Smooth muscle cell (in vitro differentiated cells): ENCODE measurements at regions not wholly inside any gene's neighbourhood (a gene's known extent, or its start where the extent isn't known, plus 50 kb on each side); places are given as distances from the start of the nearest gene placed in this dataset.

ENCODE experiments used
- DNase-seq: peaks from one replicate; lab custom pipeline; 2025; ENCODE audit not compliant: unreplicated experiment; lab: John Stamatoyannopoulos, UW
- H2AFZ ChIP-seq: fragments of 200-600 bp; sonication (generic); 2 replicates; pipeline ENCODE4 v1.6.0; 2016; ENCODE audit warnings: antibody characterized with exemption, low read depth, mild to moderate bottlenecking
- H3F3A ChIP-seq: fragments of 200-600 bp; sonication (generic); 2 replicates; pipeline ENCODE4 v1.6.0; 2017; ENCODE audit warnings: antibody characterized with exemption, low read depth
- H3K27ac ChIP-seq: fragments of 200-600 bp; sonication (generic); 2 replicates; pipeline ENCODE4 v1.5.1; 2016; ENCODE audit warnings: low read depth, mild to moderate bottlenecking
- H3K27me3 ChIP-seq: fragments of 200-600 bp; sonication (generic); 2 replicates; pipeline ENCODE4 v1.6.1; 2016; ENCODE audit warnings: low read depth, mild to moderate bottlenecking
- H3K36me3 ChIP-seq: fragments of 200-600 bp; sonication (generic); 2 replicates; pipeline ENCODE4 v1.5.1; 2016; ENCODE audit warnings: low read depth
- H3K4me1 ChIP-seq: fragments of 200-600 bp; sonication (generic); 2 replicates; pipeline ENCODE4 v1.5.1; 2016; ENCODE audit warnings: low read depth
- H3K4me2 ChIP-seq: fragments of 200-600 bp; sonication (generic); 2 replicates; pipeline ENCODE4 v1.6.0; 2016; ENCODE audit warnings: mild to moderate bottlenecking
- H3K4me3 ChIP-seq: fragments of 200-600 bp; sonication (generic); 2 replicates; pipeline ENCODE4 v1.5.1; 2016; ENCODE audit warnings: mild to moderate bottlenecking
- H3K79me2 ChIP-seq: fragments of 200-600 bp; sonication (generic); 2 replicates; pipeline ENCODE4 v1.6.0; 2016; ENCODE audit warnings: low read depth, mild to moderate bottlenecking
- H3K9ac ChIP-seq: fragments of 200-600 bp; sonication (generic); 2 replicates; pipeline ENCODE4 v1.6.0; 2016; ENCODE audit warnings: low read depth
- H3K9me3 ChIP-seq: fragments of 200-600 bp; sonication (generic); replicated peaks from 2 replicates; pipeline ENCODE4 v1.5.1; 2016; ENCODE audit warnings: low read depth
- H4K20me1 ChIP-seq: fragments of 200-600 bp; sonication (generic); 2 replicates; pipeline ENCODE4 v1.6.0; 2016; ENCODE audit warnings: low read depth
- WGBS: methylation state at CpG from one replicate; pipeline ENCODE4 v1.1.7; 2016; ENCODE audit warnings: low lambda C conversion rate; 5-methylcytosine and 5-hydroxymethylcytosine counted together
- TF ChIP-seq, protein P1 (sequence below): fragments of 200-600 bp; sonication (generic); IDR thresholded peaks from 2 replicates; pipeline ENCODE4 v1.5.1; 2017; ENCODE audit warnings: borderline replicate concordance, mild to moderate bottlenecking, antibody characterized with exemption; ENCODE audit not compliant: insufficient read depth, poor library complexity, severe bottlenecking

DNA sequence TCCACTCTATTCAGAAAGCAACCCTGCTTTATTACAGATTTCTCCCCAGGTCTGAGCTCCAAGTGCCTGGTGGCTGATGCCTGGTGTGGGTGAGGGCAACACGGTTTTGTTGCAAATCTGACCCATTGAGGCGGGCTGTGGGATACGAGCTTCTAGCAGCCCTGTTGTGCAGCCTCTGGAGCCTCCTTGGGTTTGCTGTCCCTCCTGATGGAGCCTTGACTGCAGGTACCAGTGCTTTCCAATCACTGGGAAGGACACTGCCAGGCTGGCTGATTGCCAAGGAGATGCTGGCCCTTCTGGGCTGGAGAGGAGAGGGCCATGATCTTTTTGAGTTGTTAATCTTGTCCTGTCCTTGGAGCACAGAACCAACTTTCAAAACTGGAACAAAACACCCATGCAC lies 151.0 kb upstream of the RGMA start:
- Histone ChIP-seq H3K4me1 (peaks cover 8% of the 10 kb centered on the region), H3K27ac (no peak overlapping the region), H4K20me1 (no peaks in the 10 kb centered on the region), H3K4me2 (no peak overlapping the region), H2AFZ (no peak overlapping the region), H3F3A (no peaks in the 10 kb centered on the region), H3K9me3 (no peaks in the 10 kb centered on the region), H3K9ac (no peak overlapping the region), H3K36me3 (no peaks in the 10 kb centered on the region), H3K4me3 (no peak overlapping the region), H3K79me2 (no peaks in the 10 kb centered on the region), H3K27me3 (peaks cover 17% of the 10 kb centered on the region)
- WGBS, result 82% methylated on average over 3 of the region's 3 CpGs
- no peak for DNase-seq
- TF ChIP-seq, protein P1, sequence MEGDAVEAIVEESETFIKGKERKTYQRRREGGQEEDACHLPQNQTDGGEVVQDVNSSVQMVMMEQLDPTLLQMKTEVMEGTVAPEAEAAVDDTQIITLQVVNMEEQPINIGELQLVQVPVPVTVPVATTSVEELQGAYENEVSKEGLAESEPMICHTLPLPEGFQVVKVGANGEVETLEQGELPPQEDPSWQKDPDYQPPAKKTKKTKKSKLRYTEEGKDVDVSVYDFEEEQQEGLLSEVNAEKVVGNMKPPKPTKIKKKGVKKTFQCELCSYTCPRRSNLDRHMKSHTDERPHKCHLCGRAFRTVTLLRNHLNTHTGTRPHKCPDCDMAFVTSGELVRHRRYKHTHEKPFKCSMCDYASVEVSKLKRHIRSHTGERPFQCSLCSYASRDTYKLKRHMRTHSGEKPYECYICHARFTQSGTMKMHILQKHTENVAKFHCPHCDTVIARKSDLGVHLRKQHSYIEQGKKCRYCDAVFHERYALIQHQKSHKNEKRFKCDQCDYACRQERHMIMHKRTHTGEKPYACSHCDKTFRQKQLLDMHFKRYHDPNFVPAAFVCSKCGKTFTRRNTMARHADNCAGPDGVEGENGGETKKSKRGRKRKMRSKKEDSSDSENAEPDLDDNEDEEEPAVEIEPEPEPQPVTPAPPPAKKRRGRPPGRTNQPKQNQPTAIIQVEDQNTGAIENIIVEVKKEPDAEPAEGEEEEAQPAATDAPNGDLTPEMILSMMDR, result no peak

DNA sequence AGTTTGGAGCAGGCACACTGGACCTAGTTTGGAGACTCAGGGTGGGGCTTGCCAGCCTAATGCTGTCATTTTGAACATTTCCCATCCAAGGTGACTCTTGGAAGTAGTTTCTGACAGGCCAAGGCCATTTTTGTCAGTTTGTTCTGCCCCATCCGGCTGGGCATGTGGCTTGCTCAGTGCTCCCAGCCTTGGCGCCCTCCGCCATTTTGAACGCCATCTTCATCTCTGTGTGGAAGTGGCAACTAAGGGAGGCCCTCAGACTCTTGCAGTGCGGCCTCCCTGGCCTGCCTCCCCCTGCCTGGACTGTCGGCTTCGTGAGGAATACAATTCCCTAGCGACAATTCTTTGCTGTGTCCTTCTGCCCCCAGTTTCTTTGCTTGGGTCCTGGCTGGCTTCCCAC lies 150.6 kb upstream of the RGMA start:
- no peak overlapping the region for H3K9ac ChIP-seq
- no peaks in the 10 kb centered on the region for H3F3A ChIP-seq
- H3K36me3 ChIP-seq, result no peaks in the 10 kb centered on the region
- no peak overlapping the region for H3K27ac ChIP-seq
- H3K27me3 ChIP-seq, result peaks cover 17% of the 10 kb centered on the region
- H3K79me2 ChIP-seq, result no peaks in the 10 kb centered on the region
- H2AFZ ChIP-seq, result no peak overlapping the region
- H3K4me1 ChIP-seq, result peaks cover 8% of the 10 kb centered on the region
- H3K4me2 ChIP-seq, result no peak overlapping the region
- WGBS, result 97% methylated on average over 8 of the region's 8 CpGs
- H3K9me3 ChIP-seq, result no peaks in the 10 kb centered on the region
- TF ChIP-seq, protein P1, result no peak
- no peak overlapping the region for H3K4me3 ChIP-seq
- no peak for DNase-seq
- H4K20me1 ChIP-seq, result no peaks in the 10 kb centered on the region

DNA sequence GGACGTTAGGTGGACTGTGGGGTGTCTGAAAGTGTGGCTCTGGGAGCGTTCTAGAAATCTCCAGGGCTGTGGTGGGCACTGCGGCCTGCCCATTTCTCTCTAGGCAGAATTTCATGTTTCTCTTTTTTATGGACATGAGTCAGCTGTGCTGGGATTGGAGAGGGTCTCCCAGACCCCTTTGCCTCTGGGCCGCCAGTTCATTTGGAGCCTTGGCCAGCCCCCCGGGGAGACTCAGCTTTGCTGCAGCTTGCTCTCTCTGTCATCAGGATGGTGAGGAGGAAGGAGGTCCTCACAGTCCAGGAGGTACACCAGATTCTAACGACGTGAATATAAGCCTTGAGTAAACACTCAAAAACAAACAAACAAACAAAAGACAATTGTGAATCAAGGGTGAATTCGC lies 149.6 kb upstream of the RGMA start:
- no peak overlapping the region for H3K27ac ChIP-seq
- peaks cover 17% of the 10 kb centered on the region for H3K27me3 ChIP-seq
- TF ChIP-seq, protein P1, result no peak
- no peaks in the 10 kb centered on the region for H3K79me2 ChIP-seq
- no peaks in the 10 kb centered on the region for H3F3A ChIP-seq
- no peak for DNase-seq
- H3K4me1 ChIP-seq, result peaks cover 8% of the 10 kb centered on the region
- H3K4me2 ChIP-seq, result no peak overlapping the region
- H3K9me3 ChIP-seq, result no peaks in the 10 kb centered on the region
- H3K9ac ChIP-seq, result no peak overlapping the region
- 83% methylated on average over 8 of the region's 8 CpGs for WGBS
- no peak overlapping the region for H2AFZ ChIP-seq
- H3K4me3 ChIP-seq, result no peak overlapping the region
- H4K20me1 ChIP-seq, result no peaks in the 10 kb centered on the region
- no peaks in the 10 kb centered on the region for H3K36me3 ChIP-seq

DNA sequence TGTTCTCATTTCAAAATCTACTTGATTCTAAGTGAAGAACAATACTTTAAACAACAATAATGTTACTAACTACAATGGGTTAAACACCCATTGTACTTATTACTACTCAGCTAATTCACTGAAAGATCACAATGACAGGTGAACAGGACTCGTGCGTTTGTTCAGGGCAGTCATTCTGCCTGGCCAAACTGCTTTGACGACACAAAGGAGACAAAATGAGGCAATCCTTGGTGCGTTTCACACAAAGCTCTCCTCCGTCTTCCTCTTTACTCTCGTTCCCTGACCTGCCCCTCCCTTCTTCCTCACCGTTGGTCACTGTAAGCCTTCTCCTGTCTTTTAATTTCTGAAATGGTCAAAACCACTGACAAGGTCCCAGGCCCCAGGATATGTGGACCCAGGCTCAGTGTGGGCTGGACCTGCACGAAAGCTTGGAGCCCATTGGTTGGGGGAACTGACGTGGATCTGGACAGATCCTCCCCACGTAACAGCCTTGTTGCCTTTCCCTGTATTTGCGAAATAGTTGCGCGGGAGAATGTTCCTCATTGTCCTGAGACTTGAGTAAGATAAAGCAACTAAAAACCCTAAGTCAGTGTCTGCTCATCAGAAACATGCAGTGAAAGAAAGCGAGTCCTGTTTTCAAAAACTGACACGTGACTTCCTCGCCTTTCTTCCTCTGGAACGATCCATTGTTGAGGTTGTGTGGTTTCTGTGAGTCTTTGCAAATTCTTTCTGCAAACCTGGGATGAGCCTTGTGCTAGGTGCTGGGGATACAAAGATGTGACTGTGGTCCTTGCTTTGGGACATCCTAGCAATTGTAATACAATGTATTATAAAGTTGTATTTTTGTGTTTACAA lies 147.1 kb upstream of the RGMA start:
- H3K4me3 ChIP-seq, result no peak overlapping the region
- no peaks in the 10 kb centered on the region for H3F3A ChIP-seq
- no peak overlapping the region for H3K9ac ChIP-seq
- TF ChIP-seq, protein P1, result no peak
- no peak for DNase-seq
- H2AFZ ChIP-seq, result no peak overlapping the region
- whole genome bisulfite sequencing, result 72% methylated on average over 17 of the region's 17 CpGs
- H3K79me2 ChIP-seq, result no peaks in the 10 kb centered on the region
- H3K4me2 ChIP-seq, result no peak overlapping the region
- H3K9me3 ChIP-seq, result no peaks in the 10 kb centered on the region
- no peak overlapping the region for H3K27ac ChIP-seq
- H3K4me1 ChIP-seq, result peaks cover 15% of the 10 kb centered on the region
- H3K36me3 ChIP-seq, result no peaks in the 10 kb centered on the region
- no peaks in the 10 kb centered on the region for H4K20me1 ChIP-seq
- peaks cover 16% of the 10 kb centered on the region for H3K27me3 ChIP-seq
